Fibroblast of skin of scalp (primary cell): ENCODE measurements at regions not wholly inside any gene's neighbourhood (a gene's known extent, or its start where the extent isn't known, plus 50 kb on each side); places are given as distances from the start of the nearest gene placed in this dataset.
"Not testable (repeated sequence)": the region's sequence is repeated elsewhere in the genome, so short reads cannot be mapped to it uniquely, and the experiment has no call there.

Source experiments
- DNase-seq: peaks from one replicate; pipeline ENCODE4 v3.0.0-alpha.2; 2013

DNA sequence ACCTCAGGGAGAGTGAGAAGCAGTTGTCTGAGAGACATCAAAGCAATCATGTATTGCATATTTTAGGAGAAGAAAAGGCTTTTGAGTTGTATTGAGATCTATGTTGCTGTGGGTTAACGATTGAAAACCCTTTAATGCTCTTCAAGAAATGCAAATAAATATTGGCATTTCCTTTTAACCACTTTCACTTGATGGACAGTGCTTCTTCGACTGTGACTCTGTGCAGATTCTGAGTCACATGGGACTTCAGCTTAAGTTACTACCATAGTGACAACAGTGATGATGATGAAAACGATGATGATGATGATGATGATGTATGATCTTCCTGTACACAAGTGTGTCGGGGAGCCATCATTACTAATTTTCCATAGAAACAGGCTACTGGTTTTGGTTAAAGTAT, 181.8 kb downstream of the AKAIN1 start:
- DNase-seq, result no peak

GRCh38 chr18:5004031-5004820, 192.8 kb downstream of the AKAIN1 start:
- DNase-seq, result not testable (repeated sequence)

GRCh38 chr18:4994710-4995109, 202.3 kb downstream of the AKAIN1 start:
- DNase-seq, result no peak

DNA sequence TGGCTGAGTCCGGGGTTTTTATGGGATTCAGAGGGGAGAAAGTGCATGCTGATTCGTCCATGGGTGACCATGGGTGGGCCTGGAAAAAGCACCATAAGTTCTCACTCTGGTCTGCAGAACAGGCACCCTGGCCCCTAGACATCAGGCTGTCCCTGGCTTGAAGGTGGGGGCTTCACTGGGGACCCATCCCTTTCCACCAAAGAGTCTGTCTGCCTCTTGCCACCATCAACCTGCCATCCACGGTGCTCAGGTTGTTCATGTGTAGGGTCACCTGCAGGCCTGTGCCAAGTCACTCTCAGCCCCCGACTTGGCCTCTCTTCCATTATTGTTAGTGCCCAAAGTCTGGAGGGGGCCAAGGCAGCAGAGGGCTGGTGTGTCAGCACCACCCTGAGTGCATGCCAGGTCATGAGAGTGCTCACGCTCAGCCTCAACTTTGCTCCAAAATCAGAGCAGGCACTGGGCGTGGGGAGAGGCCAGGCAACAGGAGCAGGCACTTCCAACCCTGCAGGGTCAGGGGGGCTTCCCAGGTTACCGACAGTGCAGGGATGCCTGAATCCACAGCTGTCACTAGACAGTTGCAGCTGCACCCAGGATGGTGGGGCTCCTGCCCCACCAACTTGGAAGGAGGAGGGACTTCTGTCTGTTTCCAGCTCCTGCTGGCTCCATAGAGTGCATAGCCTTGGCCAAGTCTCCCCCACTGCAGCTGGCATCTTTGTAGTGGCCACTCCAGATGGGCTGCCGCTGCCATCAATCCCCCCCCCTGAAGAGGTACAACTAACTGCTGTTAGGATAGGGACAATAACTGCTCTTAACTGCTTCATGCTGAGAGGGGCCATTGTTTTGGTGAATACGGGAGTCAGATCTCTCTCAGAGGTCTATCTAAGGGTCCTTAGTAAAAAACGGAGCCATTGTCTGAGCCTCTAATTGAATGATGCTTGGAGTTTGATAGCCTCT, 209.3 kb downstream of the AKAIN1 start:
- no peak for DNase-seq

DNA sequence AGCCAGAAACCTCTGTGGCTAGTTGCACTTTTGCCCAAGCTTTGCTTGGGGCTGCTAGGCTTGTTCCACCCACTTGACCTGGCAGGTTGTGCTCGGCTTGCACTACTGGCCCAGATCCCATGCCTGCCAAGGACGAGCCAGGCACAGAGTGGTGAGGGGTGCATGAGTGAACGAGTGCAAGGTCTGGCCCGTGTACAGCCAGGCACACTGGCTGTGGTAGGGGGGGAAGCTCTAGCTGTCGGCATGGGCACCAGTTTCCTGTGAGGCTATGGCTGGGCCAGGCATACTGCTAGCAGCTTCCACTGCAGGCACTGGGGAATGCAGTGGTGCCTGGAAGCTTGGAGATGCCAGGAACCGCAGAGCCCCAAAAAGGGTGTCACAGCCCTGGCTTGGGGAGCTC, 210.4 kb downstream of the AKAIN1 start:
- no peak for DNase-seq

GRCh38 chr18:4986066-4986465, 211.0 kb downstream of the AKAIN1 start:
- DNase-seq, result no peak

GRCh38 chr18:4961121-4961909, 235.7 kb downstream of the AKAIN1 start:
- no peak for DNase-seq

DNA sequence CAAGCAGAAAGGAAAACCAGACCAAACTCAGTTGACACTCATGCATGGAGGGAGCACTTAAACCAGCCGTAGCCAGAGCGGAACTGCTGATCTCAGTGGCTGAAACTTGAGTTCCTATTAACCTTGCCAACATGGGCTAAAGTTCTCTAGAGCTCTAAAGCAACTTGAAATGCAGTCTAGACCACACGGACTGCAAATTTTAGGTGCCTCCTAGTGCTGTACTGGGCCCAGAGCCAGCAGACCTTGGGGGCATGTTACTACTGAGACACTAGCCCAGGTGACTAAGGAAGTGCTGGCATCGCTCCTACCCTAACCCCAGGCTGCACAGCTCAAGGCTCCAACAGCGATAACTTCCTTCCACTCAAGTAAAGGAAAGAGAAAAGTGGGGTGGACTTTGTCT, 236.5 kb downstream of the AKAIN1 start:
- DNase-seq, result no peak

DNA sequence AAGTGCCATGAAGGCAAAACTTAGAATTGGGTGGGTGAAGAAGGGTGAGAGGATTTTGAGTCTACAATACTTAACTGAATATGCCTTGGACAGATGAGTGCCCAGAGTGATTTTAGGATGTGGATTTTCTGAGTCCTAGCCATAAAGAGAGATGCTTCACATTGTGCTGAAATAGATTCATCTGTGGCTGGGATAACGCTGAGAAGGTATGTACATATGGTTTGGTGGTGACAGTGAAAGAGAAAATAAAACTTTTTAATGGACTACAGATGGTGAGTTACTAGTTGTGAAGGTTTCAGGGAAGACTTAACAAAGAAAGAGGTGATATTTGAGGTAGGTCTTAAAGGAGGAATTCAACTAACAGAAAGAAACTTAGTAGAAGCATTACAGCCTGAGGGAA, 265.8 kb downstream of the AKAIN1 start:
- DNase-seq, result no peak

DNA sequence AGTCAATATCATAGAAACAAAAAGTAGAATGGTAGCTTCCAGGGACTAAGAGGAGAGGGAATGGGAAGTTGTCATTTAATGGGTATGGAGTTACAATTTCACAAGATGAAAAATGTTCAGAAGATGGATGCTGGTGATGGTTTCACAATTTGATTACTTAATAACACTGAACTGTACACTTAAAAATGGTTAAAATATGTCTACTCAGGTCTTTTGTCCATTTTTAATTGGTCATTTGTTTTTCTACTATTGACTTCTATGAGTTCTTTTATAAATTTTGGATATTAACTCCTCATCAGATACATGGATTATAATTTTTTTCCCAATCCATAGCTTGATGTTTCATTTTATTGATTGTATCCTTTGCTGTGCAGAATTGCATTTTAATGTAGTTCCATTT, 275.5 kb downstream of the AKAIN1 start:
- no peak for DNase-seq

GRCh38 chr18:4917509-4917908, 279.5 kb downstream of the AKAIN1 start:
- DNase-seq, result not testable (repeated sequence)

DNA sequence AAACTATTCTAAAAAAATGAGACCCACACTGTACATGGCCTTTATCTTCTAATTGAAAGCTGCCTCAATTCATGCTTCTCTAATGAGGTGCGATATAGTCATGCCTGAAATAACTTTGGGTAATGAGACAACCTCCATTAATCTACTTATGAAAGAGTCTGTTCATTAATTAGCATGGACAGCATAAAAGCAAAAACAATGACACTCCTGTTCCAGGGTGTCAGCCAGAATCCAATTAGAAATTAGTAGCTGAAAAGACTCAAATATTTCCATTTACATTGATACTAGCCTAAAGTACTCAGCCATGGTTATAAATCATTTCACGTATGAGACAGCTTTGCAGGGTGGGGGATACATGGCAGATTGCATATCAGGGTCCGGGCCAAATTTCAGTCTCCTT, 288.7 kb downstream of the AKAIN1 start:
- no peak for DNase-seq

DNA sequence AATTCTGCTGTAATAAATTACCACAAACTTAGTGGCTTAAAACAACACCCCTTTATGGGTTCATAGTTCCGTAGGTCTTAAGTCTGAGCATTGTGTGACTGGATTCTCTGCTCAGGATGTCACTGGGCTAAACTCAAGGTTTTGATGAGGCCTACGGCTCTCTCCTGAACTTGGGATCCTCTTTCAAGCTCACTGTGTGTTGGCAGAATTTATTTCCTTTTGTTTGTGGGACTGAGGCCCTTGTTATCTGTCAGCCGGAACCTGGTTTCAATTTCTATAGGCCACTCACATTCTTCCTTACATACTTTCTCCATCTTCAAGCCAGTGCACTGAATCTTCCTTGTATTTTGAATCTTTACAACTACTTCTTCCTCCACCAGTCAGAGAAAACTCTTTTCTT, 290.2 kb downstream of the AKAIN1 start:
- DNase-seq, result no peak

DNA sequence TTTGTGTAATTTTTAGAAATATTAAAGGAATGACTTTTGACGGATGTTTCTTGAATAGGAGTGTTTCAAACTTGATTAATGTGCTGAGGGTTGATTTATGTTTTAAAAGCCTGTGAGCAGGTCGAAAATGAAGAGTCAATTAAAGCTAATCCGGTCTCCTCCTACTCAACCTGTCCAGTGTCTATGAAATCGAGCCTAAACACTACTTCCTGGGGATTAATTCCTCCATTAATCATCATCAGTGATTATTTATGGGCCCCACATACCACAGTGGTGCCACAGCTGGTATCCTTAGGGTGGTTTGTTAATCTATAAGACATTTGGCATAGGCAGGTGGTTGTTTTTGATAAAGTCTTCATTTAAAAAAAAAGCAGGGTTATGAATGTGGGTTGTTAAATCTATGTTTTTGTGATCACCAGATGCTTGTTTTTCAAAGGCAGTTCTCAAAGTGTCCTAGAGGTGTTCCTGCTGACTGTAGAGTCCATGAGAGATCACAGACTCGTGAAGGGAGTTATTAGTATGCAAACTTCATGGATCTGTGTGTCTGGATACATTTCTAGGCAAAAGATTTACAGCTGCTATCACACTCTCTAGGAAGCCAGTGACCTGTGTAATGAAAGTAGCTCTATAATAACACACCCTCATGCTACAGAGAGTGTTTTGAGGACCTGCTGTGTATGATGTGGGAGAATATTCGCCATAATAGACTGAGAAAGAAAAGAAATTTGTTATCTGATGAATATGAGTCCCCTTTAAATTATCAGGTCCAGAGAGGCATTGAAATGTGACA, 308.6 kb downstream of the AKAIN1 start:
- DNase-seq, result no peak

DNA sequence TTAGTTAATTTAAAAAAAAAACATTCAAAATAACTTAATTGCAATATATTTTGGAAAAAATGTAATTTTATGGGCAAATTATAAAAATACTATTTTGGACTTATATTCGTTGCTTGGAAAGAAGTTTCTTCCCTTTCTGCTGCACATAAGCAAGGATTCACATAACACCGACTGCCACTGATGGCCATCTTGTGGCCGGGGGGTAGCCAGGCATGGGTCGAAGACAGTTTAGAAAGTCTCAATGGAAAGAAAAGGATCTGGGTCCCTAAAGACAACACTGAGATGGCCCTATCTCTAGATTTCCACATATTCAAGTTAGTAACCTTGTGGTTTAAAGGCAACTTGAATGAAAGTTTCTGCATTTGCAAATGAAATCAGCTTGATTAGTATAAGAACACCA, 318.6 kb downstream of the AKAIN1 start:
- DNase-seq, result no peak

DNA sequence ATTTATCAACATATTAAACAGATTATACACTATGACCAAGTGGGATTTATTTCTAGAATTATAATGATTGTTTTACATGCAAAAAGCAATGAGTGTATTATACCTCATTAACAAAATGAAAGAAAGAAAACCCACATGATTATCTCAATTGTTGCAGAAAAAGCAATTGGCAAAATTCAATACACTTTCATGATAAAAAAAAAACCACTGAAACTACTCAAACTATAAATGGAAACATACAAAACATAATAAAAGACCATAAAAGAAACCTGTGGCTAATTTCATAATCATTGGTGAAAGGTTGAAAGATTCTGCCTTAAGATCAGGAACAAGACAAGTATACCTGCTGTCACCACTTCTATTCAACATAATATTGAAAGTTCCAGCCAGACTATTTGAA, 325.9 kb downstream of the AKAIN1 start:
- DNase-seq, result no peak

DNA sequence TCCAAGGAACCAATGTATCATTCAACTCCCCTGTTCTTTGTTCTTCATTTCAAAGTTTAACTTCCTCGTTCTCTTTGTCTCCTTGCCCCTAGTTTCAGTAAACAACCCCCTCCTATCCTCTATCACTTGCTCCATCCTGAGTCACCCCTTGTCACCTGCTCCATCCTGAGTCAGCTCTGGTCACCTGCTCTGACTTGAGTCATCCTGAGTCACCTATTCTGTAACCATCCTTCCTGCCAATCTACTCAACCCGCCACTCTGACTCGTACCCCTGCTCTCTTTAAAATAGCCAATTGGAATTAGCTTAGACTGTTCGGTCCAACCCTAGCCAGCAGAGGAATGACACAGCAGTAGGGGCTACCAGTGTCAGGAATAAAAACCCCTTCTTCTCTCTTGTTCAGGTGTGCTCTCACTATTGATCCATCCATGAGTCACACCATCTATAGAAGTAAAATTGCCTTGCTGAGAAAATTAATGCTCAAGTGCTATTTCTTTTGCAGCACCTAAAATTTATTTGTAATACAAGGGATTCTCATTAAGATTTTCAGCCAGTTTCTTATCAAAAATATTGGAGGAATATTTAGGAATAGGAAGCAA, 326.8 kb downstream of the AKAIN1 start:
- DNase-seq, result no peak

- no peak for DNase-seq
Observed at GRCh38 chr18:4869155-4869554, 327.9 kb downstream of the AKAIN1 start.

GRCh38 chr18:4858379-4859127, 338.5 kb downstream of the AKAIN1 start:
- DNase-seq, result no peak

DNA sequence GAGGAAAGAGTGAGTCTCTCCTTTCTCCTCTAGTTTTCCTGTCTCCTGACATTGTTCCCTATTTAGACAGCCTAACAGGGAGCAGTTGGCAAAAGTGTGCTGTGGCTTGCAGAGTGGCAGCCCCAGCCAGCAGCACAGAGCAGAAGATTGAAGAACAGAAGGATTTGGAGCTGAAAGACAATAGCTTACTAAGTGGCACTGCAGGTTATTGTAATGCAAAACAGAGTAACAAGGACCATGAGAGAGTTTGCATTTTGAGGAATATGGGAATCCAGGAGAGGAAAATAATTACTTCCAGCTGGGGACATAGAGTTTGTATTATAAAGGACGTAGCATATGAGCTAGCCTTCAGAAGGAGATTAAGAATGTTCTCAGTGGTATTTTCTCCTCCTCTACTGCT, 342.4 kb downstream of the AKAIN1 start:
- no peak for DNase-seq
